ENCODE measurements at regions not wholly inside any gene's neighbourhood (a gene's known extent, or its start where the extent isn't known, plus 50 kb on each side); places are given as distances from the start of the nearest gene placed in this dataset.

- no peaks in the 10 kb centered on the region for H3K27me3 ChIP-seq
- H3K27ac ChIP-seq: peak overlapping the region in 3 of 4 donors; percentile 39 to 60 (median 54)
- WGBS, 2 donors: 14 to 31% methylated on average over 10 of the region's 10 CpGs
- peaks cover 0 to 15% (median 0%) of the 10 kb centered on the region in 3 donors for H3K4me1 ChIP-seq
- H3K4me3 ChIP-seq: peak overlapping the region in 1 of 4 donors; percentile 42
- intact Hi-C loops (cut with DNase I): no loop called here
- no peaks in the 10 kb centered on the region for H3K9me3 ChIP-seq
- no peaks in the 10 kb centered on the region for H3K36me3 ChIP-seq
- DNase-seq: no peak
- TF ChIP-seq POLR2A (IDR thresholded peaks at IDR 0.05): no peak
These were observed 250.1 kb upstream of the CAND1 start for GRCh38 chr12:67019070-67019469.

GRCh38 chr12:67025543-67026114 is 243.5 kb upstream of the CAND1 start:
- Histone ChIP-seq H3K27ac (no peak overlapping the region), H3K4me1 (peaks cover 0 to 8% (median 0%) of the 10 kb centered on the region in 3 donors), H3K4me3 (no peak overlapping the region), H3K36me3 (no peaks in the 10 kb centered on the region), H3K27me3 (no peaks in the 10 kb centered on the region), H3K9me3 (no peaks in the 10 kb centered on the region)
- no peak for TF ChIP-seq POLR2A (IDR thresholded peaks at IDR 0.05)
- peak in 4 of 6 experiments; percentile 42 to 62 (median 57) for TF ChIP-seq CTCF (IDR thresholded peaks at IDR 0.05)
- intact Hi-C loops (cut with DNase I): no loop called here
- 40 to 49% methylated on average over 7 of the region's 7 CpGs for WGBS, 2 donors
- DNase-seq: no peak

GRCh38 chr12:67026487-67027246 is 242.5 kb upstream of the CAND1 start:
- intact Hi-C loops (cut with DNase I): no loop called here
- Histone ChIP-seq H3K27me3 (no peaks in the 10 kb centered on the region), H3K4me1 (peaks cover 0 to 8% (median 0%) of the 10 kb centered on the region in 3 donors), H3K4me3 (no peak overlapping the region), H3K27ac (no peak overlapping the region), H3K36me3 (no peaks in the 10 kb centered on the region), H3K9me3 (no peaks in the 10 kb centered on the region)
- 56 to 59% methylated on average over 4 to 5 of the region's 5 CpGs for WGBS, 2 donors
- TF ChIP-seq CTCF (IDR thresholded peaks at IDR 0.05): no peak
- no peak for TF ChIP-seq POLR2A (IDR thresholded peaks at IDR 0.05)
- no peak for DNase-seq

GRCh38 chr12:67028529-67028928 is 240.6 kb upstream of the CAND1 start:
- Histone ChIP-seq H3K4me3 (no peak overlapping the region), H3K27ac (no peak overlapping the region), H3K27me3 (no peaks in the 10 kb centered on the region), H3K9me3 (no peaks in the 10 kb centered on the region), H3K4me1 (peaks cover 0 to 9% (median 0%) of the 10 kb centered on the region in 3 donors), H3K36me3 (no peaks in the 10 kb centered on the region)
- no peak for DNase-seq
- intact Hi-C loops (cut with DNase I): no loop called here
- TF ChIP-seq CTCF (IDR thresholded peaks at IDR 0.05) (no peak), POLR2A (IDR thresholded peaks at IDR 0.05) (no peak)
- WGBS, 2 donors: 75 to 78% methylated on average over 2 of the region's 2 CpGs

- DNase-seq: no peak
These were observed 234.9 kb upstream of the CAND1 start for GRCh38 chr12:67034110-67034879.

More at GRCh38 chr12:67034110-67034879, 234.9 kb upstream of the CAND1 start:
- no peaks in the 10 kb centered on the region for H3K9me3 ChIP-seq
- intact Hi-C loops (cut with DNase I): no loop called here
- TF ChIP-seq CTCF (IDR thresholded peaks at IDR 0.05): no peak
- TF ChIP-seq POLR2A (IDR thresholded peaks at IDR 0.05): no peak
- H3K4me3 ChIP-seq: no peak overlapping the region
- peaks cover 0 to 15% (median 0%) of the 10 kb centered on the region in 3 donors for H3K4me1 ChIP-seq
- H3K27me3 ChIP-seq: no peaks in the 10 kb centered on the region
- H3K36me3 ChIP-seq: no peaks in the 10 kb centered on the region
- H3K27ac ChIP-seq: peak overlapping the region in 1 of 4 donors; percentile 30
- 16 to 35% methylated on average over 7 of the region's 7 CpGs for WGBS, 2 donors
